ENCODE measurements at regions not wholly inside any gene's neighbourhood (a gene's known extent, or its start where the extent isn't known, plus 50 kb on each side); places are given as distances from the start of the nearest gene placed in this dataset.
"Not testable (repeated sequence)": the region's sequence is repeated elsewhere in the genome, so short reads cannot be mapped to it uniquely, and the experiment has no call there.

GRCh38 chr17:71777048-71777640 lies 343.7 kb upstream of the SOX9 start:
- no peak for DNase-seq

GRCh38 chr17:71779482-71779881 lies 341.3 kb upstream of the SOX9 start:
- no peak for DNase-seq

GRCh38 chr17:71780596-71780995 lies 340.2 kb upstream of the SOX9 start:
- DNase-seq: no peak

DNA sequence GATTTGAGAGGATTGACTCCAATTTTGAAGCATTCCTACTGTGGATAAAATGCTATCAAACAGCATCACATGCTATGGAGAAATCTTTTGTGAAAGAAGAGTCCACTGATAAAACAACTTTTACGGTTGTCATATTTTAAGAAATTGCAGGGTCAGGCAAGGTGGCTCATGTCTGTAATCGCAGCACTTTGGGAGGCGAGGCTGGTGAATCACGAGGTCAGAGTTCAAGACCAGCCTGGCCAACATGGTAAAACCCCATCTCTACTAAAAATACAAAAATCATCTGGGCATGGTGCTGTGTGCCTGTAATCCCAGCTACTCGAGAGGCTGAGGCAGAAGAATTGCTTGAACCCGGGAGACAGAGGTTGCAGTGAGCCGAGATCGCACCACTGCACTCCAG lies 338.8 kb upstream of the SOX9 start:
- not testable (repeated sequence) for DNase-seq

DNA sequence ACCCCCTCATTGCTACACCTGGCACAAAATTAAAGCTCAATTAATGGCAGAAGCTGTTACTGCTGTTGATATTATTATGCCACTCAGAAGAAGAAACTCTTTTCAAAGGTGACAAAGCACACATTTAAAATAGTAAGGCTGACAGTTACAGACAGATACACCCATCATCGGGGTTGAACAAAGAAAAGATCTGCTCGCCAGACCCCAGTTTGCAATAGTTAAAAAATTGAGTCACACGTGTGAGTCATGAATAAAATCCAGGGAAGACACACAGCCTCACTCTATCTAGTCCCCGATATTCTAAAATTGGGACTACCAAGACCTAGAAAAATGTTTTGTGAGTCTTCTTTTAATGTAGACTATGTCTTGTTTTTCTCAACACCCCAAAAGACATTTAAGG lies 330.0 kb upstream of the SOX9 start:
- no peak for DNase-seq

DNA sequence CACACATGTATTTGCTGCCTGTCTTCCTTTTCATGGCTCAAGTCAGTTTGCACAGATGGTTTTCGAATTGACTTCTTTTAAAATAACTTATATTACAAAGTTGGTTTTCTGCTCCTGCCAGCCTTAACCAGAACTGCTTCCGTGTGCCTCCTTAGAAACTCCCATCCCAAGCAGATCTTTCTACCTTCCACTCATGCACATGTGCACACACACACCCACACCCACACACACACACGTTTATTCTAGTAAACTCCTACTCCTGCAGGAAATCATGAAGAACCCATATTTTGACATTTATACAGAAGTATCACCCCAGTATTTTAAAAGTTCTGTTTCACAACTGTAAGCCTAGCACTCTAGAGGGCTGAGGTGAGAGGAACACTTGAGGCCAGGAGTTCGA lies 329.5 kb upstream of the SOX9 start:
- DNase-seq: no peak

GRCh38 chr17:71792966-71793365 lies 327.9 kb upstream of the SOX9 start:
- no peak for DNase-seq

DNA sequence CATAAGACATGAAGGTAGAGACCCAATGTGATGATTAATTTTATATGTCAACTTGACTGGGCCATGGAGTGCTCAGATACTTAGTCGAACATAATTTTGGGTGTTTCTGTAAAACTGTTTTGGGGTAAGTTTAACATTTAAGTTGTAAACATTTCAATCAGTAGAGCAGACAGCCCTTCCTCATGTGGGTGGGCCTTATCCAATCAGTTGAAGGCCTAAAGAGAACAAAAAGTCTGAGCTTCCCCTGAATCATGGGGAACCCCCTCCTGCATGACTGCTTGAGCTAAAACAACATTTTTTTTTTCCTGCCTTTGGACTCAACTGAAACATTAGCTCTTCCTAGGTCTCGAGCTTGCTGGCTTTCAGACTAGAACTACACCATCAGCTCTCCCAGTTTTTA lies 327.3 kb upstream of the SOX9 start:
- DNase-seq: no peak

DNA sequence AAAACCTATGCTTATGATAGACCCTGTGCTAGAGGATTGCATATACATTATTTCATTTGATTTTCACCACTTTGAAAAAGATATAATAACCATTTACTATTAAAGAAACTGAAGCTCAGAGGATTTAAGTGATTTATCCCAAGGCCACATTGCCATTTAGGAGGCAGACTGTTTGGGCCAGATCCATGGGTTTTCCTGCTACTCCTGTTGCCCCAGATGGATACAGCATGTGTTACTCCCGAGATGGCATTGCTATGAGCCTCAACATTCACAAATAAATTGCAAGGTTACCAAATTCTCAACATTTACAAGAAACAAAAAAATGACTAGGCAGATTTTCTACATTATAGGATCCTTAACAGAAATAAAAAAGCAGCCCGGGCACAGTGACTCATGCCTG lies 322.1 kb upstream of the SOX9 start:
- DNase-seq: no peak

DNA sequence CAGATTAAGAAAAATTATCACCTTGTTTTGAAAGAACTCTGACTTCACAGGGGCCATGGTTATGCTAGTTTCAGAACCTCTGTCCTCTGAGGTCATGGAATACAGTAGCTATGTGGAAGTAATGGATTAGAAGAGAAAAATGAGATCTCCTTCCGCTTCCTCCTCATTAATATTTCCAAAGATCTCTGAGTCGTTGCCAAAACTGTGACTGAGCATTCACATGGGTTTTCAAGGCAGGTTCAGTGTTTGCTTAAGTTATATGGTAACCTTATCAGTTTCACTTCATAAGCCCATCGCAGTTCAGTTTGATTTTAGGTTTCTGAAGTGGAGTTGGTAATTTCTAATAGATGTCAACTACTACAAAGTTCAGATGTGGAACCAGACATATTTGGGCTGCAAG lies 321.2 kb upstream of the SOX9 start:
- DNase-seq: no peak

GRCh38 chr17:71801301-71801700 lies 319.5 kb upstream of the SOX9 start:
- DNase-seq: no peak

DNA sequence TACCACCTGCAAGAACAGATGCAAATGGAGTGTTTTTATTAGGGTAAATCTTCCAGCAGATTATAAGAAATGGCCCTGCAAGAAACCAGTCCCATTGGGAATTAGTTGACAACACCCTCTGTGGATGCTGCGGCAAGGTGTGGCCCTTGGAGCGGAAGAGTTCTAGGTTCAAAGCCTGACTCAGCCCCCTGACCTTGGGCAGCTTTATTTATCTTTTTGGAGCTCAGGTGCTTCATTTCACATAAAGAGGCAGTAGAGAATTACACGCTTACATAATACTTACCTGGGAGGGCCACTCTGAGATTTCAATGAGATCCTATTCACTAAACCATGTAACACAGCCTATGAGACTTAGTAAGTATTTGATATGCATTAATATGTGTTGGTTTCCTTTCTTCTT lies 318.2 kb upstream of the SOX9 start:
- no peak for DNase-seq

GRCh38 chr17:71803656-71804284 lies 317.1 kb upstream of the SOX9 start:
- no peak for DNase-seq

DNA sequence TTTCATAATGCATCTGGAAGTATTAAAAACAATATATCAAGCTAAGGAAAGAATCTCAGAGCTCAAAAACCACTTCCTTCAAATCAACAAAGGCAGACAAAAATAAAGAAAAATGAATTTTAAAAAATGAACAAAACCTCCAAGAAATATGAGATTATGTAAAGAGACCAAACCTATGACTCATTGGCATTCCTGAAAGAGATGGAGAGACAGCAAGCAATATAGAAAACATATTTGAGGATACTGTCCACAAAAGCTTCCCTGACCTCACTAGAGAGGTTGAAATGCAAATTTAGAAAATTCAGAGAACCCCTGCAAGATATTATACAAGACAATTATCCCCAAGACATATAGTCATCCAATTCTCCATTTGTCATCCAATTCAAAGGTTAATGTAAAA lies 311.3 kb upstream of the SOX9 start:
- DNase-seq: no peak

GRCh38 chr17:71813861-71814260 lies 307.0 kb upstream of the SOX9 start:
- DNase-seq: not testable (repeated sequence)

- no peak for DNase-seq
Observed at GRCh38 chr17:71821511-71821910, 299.3 kb upstream of the SOX9 start.

- no peak for DNase-seq
Observed at GRCh38 chr17:71824671-71825070, 296.1 kb upstream of the SOX9 start.

GRCh38 chr17:71825687-71826086 lies 295.1 kb upstream of the SOX9 start:
- DNase-seq: no peak

DNA sequence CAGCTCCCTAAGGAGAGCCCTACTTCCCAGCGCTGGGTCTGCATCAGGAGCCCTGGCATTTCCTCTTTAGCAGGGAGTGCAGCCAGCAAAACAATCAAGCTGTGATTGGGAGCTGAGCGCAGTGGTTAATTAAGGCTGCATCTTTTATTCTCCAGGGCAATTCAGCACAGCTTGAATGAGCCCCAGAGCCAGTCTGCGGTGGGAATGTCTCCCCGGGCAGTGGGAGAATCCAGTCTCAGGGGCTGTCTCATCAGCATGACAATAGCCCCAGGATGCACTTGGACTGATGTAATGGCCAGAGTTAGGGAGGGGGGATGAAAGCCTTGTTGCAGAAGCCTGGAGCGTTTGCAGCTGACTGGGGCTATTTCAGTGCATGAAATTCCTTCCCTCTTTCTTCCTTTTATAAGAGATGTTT lies 292.6 kb upstream of the SOX9 start:
- DNase-seq: no peak

GRCh38 chr17:71830866-71831265 lies 290.0 kb upstream of the SOX9 start:
- no peak for DNase-seq

- no peak for DNase-seq
Observed at GRCh38 chr17:71842986-71843385, 277.8 kb upstream of the SOX9 start.

DNA sequence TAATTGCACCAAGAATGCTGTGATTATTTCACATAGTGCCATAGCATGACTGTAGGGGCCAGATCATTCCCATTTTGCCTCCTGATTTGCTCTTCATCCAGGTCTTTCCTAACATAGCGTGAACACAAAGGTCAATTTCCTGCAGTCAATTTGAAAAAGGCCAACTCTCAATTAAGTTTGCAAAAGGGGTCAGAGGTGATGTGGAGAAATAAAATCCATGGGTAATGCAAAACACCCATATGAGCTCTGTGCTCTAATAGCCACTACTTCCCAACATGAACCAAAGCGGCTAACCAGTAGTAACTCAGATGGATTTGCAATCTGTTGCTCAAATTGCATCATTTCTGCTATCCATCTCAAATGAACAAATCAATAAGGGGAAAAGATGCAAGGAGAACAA lies 275.5 kb upstream of the SOX9 start:
- DNase-seq: no peak

DNA sequence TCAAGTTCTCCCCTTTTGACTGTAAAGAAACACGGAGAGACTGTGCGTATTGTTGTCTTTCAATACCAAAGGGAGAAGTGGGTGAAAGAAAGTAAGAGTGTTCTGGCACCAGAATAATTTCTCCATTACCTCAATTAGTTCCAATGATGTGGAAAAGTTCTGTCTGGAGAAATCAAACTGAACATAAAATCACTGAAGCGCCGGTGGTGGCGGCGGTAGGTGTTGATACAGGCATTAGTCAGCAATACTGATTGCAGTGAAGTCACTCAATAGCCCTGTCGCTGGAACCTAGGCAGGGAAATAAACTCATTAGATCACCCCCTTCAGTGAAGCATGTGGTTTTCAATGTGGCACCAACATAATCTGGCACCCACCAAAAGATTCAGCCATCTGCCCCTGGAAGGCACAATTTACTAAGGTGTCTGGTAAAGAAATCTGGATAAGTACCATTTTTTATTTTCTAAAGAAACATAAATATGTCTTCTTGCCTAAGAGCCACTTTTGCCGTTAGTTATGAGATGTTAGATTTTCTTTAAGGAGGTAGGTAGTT lies 274.2 kb upstream of the SOX9 start:
- DNase-seq: no peak

DNA sequence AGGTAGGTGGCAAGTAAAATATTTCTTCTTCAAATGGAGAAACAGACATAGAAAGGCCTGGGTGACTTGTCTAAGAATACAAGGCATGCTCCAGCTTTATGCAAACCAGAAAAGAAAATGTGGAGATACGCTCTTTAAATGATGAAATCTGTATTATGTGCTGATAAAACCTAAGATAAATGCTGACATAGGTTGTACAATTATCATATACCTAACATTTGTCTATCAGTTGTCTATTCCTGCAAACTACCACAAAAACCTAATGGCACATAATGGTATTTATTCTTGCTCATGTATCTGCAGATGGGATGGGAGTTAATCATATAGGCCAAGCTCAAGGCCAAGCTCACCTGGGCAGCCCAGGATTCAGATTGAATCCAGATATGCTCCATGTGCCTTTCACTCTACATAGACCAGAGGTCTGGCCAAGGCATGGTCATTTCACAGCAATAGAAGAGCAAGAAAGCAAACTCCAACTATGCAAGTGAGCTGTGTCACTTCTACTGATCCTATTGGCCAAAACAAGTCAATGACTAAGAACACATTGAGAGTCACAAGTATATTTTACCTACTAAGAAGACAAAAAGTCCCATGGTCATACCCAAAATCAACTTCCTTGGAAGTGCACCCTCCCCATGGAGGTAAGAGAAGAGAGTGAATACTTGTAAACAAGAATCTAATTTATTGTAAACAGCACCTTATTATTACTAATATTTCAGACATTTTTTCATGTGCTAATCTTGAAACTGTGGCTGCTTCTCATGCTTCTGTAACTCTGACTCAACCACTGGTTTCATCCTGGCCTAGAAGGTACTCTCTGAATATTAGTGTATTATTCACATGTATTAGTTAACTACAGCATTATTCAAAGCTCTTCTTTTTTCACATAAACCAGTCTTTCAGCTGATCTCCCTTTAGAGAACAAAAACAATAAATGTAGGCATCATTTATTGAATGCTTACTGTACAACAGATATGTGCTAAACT lies 270.7 kb upstream of the SOX9 start:
- DNase-seq: no peak

All from NCI-H1048 (cell line).